Chondrocyte (in vitro differentiated cells): ENCODE measurements at regions not wholly inside any gene's neighbourhood (a gene's known extent, or its start where the extent isn't known, plus 50 kb on each side); places are given as distances from the start of the nearest gene placed in this dataset.
"Not testable (repeated sequence)": the region's sequence is repeated elsewhere in the genome, so short reads cannot be mapped to it uniquely, and the experiment has no call there.

Source experiments
- DNase-seq: peaks from one replicate; pipeline ENCODE4 v3.0.0; 2021; ENCODE audit warnings: mixed read lengths, low spot score
- H3K27ac Mint-ChIP-seq: one replicate; pipeline ENCODE4 v1.8.0; 2021; ENCODE audit warnings: mild to moderate bottlenecking, moderate library complexity, mixed read lengths; ENCODE audit not compliant: unreplicated experiment
- H3K27me3 Mint-ChIP-seq: 2 replicates; pipeline ENCODE4 v1.8.0; 2021; ENCODE audit warnings: low read depth, mixed read lengths
- H3K36me3 Mint-ChIP-seq: 2 replicates; pipeline ENCODE4 v1.8.0; 2021; ENCODE audit warnings: low read depth, mixed read lengths
- H3K4me1 Mint-ChIP-seq: 2 replicates; pipeline ENCODE4 v1.8.0; 2021; ENCODE audit warnings: low read depth, mild to moderate bottlenecking, mixed read lengths
- H3K4me3 Mint-ChIP-seq: one replicate; pipeline ENCODE4 v1.8.0; 2021; ENCODE audit warnings: mild to moderate bottlenecking, moderate library complexity, mixed read lengths; ENCODE audit not compliant: unreplicated experiment
- H3K9me3 Mint-ChIP-seq: 2 replicates; pipeline ENCODE4 v1.8.0; 2021; ENCODE audit warnings: low read depth, mixed read lengths
- TF ChIP-seq, protein P1 (sequence below): fragments of 200-600 bp; sonication (generic); IDR thresholded peaks from 2 replicates; pipeline ENCODE4 v1.5.0; 2021; ENCODE audit warnings: antibody characterized with exemption, mild to moderate bottlenecking, moderate library complexity

DNA sequence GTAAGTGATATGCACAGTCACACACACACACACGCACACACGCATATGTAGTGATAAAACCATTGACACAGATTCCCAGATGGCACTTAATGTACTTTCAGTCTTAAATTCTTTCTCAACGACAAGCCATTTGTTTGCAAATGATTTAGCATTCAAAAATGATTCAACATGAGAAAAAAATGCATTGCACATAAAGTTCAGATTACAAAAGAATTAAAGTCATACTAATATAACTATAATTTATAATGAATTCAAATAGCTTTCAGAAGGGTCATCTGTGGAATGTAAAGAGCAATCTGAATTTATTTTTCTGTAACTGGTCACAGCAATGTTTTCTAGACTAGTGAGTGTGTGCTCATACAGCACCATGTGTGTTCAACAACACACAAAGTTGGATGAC lies 521.6 kb upstream of the ZNF337 start:
- DNase-seq: no peak
- H3K27me3 Mint-ChIP-seq: peaks cover 22% of the 10 kb centered on the region
- H3K27ac Mint-ChIP-seq: no peak overlapping the region

GRCh38 chr20:26216025-26216424 lies 519.4 kb upstream of the ZNF337 start:
- Mint-ChIP-seq H3K4me3 (no peak overlapping the region), H3K27ac (no peak overlapping the region)
- no peak for DNase-seq

More for the DNA sequence above, 521.6 kb upstream of the ZNF337 start:
- H3K4me1 Mint-ChIP-seq: no peaks in the 10 kb centered on the region
- TF ChIP-seq, protein P1, sequence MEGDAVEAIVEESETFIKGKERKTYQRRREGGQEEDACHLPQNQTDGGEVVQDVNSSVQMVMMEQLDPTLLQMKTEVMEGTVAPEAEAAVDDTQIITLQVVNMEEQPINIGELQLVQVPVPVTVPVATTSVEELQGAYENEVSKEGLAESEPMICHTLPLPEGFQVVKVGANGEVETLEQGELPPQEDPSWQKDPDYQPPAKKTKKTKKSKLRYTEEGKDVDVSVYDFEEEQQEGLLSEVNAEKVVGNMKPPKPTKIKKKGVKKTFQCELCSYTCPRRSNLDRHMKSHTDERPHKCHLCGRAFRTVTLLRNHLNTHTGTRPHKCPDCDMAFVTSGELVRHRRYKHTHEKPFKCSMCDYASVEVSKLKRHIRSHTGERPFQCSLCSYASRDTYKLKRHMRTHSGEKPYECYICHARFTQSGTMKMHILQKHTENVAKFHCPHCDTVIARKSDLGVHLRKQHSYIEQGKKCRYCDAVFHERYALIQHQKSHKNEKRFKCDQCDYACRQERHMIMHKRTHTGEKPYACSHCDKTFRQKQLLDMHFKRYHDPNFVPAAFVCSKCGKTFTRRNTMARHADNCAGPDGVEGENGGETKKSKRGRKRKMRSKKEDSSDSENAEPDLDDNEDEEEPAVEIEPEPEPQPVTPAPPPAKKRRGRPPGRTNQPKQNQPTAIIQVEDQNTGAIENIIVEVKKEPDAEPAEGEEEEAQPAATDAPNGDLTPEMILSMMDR: no peak
- no peaks in the 10 kb centered on the region for H3K36me3 Mint-ChIP-seq
- no peak overlapping the region for H3K4me3 Mint-ChIP-seq
- peaks cover 7% of the 10 kb centered on the region for H3K9me3 Mint-ChIP-seq

DNA sequence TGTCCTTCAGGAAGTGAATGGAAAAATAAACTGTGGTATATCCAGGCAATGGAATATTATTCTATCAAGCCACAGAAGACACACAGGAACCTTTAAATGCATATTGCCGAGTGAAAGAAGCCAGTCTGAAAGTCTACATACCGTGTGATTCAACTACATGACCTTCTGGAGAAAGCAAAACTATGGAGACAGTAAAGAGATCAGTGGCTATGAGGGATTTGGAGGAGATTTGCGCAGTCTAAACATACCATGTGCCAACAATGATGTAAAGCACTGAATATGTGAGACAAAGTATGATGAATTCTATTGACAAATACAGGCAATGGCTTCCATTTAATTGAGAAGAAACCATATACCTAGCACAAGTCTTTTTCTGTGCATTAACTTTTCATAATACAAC lies 518.3 kb upstream of the ZNF337 start:
- H3K4me3 Mint-ChIP-seq: no peak overlapping the region
- DNase-seq: no peak
- no peak overlapping the region for H3K27ac Mint-ChIP-seq
- TF ChIP-seq, protein P1: no peak
- H3K4me1 Mint-ChIP-seq: no peaks in the 10 kb centered on the region
- peaks cover 27% of the 10 kb centered on the region for H3K27me3 Mint-ChIP-seq
- H3K9me3 Mint-ChIP-seq: peaks cover 5% of the 10 kb centered on the region
- H3K36me3 Mint-ChIP-seq: no peaks in the 10 kb centered on the region

More at GRCh38 chr20:26216025-26216424, 519.4 kb upstream of the ZNF337 start:
- no peaks in the 10 kb centered on the region for H3K4me1 Mint-ChIP-seq
- peaks cover 25% of the 10 kb centered on the region for H3K27me3 Mint-ChIP-seq
- H3K36me3 Mint-ChIP-seq: no peaks in the 10 kb centered on the region
- TF ChIP-seq, protein P1: no peak
- peaks cover 5% of the 10 kb centered on the region for H3K9me3 Mint-ChIP-seq

- Mint-ChIP-seq H3K4me1 (peaks cover 3% of the 10 kb centered on the region), H3K4me3 (no peak overlapping the region), H3K27me3 (peaks cover 35% of the 10 kb centered on the region), H3K9me3 (no peaks in the 10 kb centered on the region), H3K36me3 (peaks cover 2% of the 10 kb centered on the region), H3K27ac (no peak overlapping the region)
- TF ChIP-seq, protein P1: no peak
- peak; percentile 84 for DNase-seq
These were observed 512.7 kb upstream of the ZNF337 start for GRCh38 chr20:26209171-26209941.

DNA sequence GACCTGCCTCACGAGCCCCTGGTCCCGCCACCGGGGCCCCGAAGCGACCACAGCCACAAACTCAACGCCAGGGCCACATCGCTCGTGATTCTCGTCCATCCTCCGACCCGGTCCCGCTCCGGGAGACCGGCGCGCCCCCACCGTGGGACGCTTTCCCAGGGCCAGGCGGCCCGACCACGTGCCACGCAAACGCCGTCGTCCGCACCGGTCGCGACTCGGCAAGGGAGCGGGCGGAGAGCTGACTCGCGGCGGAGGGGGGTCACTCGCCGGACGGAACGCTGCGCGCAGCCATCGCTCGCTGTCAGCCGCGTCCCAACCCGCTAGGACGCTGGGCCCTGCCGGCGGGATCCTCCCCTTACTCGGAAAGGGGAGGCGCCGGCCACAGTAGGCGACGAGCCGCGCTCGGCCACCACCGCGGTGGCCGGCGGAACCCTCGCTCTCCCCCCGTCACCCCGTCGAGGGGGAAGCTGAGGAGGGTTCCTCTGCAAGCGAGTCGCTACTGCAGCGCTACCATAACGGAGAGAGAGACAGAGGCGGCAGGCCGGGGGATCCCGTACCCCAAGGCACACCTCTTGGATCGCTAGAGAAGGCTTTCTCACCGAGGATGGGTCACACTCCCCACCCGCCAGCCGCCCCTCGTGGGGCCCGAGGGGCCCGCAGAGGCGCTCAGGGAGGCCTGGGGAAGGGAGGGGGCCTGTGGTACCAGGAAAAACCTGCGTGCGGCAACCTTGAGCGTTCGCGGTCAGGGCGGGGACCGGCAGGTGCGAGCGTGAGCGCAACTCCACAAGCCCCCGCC lies 511.8 kb upstream of the ZNF337 start:
- peaks cover 3% of the 10 kb centered on the region for H3K4me1 Mint-ChIP-seq
- H3K4me3 Mint-ChIP-seq: peak overlapping the region; percentile 51
- peak; percentile 70 for DNase-seq
- peaks cover 2% of the 10 kb centered on the region for H3K36me3 Mint-ChIP-seq
- no peak overlapping the region for H3K27ac Mint-ChIP-seq
- H3K27me3 Mint-ChIP-seq: peaks cover 33% of the 10 kb centered on the region
- no peaks in the 10 kb centered on the region for H3K9me3 Mint-ChIP-seq
- TF ChIP-seq, protein P1: no peak

GRCh38 chr20:26207967-26208295 lies 511.3 kb upstream of the ZNF337 start:
- DNase-seq, H3K27ac Mint-ChIP-seq, H3K36me3 Mint-ChIP-seq, H3K4me1 Mint-ChIP-seq, H3K9me3 Mint-ChIP-seq: not testable (repeated sequence)
- Mint-ChIP-seq H3K4me3 (peak overlapping the region; percentile 63), H3K27me3 (peaks cover 31% of the 10 kb centered on the region)
